Testis (tissue), 2 donors: ENCODE measurements at regions not wholly inside any gene's neighbourhood (a gene's known extent, or its start where the extent isn't known, plus 50 kb on each side); places are given as distances from the start of the nearest gene placed in this dataset.

ENCODE experiments used
- POLR2A ChIP-seq: fragments of 450-650 bp; IDR thresholded peaks from one replicate; pipeline ENCODE4 v1.6.1; 2017; ENCODE audit warnings: antibody characterized with exemption, mild to moderate bottlenecking, moderate library complexity
- TF ChIP-seq, protein P1 (sequence below), 3 experiments: fragments of 450-650 bp in 2 of 3; fragments of 200-600 bp in 1 of 3; sonication (generic) in 1 of 3; IDR thresholded peaks; one replicate each; pipeline ENCODE4 v1.5.1; 2016 to 2019; ENCODE audit warnings: antibody characterized with exemption in 3 of 3, mild to moderate bottlenecking in 2 of 3, moderate library complexity in 1 of 3

DNA sequence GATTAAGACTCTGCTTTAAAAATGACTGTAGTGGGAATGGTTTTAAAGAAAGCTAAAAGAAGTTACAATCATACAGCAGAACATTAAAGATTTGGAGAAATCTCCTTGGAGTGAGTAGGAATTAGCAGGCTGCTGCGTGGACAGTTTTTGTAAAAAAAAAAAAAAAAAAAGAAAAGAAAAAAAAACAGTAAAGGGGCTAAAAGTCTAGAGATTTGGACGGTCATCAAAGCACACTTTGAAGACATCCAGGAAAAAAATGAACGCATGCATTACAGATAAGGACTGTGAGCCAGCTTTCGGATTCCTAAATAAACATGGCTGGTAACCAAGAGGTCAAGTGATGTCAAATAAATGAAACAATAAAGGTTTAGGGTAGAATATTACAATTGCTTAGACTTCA, 1700.6 kb downstream of the PCDH9 start:
- TF ChIP-seq, protein P1, sequence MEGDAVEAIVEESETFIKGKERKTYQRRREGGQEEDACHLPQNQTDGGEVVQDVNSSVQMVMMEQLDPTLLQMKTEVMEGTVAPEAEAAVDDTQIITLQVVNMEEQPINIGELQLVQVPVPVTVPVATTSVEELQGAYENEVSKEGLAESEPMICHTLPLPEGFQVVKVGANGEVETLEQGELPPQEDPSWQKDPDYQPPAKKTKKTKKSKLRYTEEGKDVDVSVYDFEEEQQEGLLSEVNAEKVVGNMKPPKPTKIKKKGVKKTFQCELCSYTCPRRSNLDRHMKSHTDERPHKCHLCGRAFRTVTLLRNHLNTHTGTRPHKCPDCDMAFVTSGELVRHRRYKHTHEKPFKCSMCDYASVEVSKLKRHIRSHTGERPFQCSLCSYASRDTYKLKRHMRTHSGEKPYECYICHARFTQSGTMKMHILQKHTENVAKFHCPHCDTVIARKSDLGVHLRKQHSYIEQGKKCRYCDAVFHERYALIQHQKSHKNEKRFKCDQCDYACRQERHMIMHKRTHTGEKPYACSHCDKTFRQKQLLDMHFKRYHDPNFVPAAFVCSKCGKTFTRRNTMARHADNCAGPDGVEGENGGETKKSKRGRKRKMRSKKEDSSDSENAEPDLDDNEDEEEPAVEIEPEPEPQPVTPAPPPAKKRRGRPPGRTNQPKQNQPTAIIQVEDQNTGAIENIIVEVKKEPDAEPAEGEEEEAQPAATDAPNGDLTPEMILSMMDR (IDR thresholded peaks at IDR 0.05) = no peak
- TF ChIP-seq POLR2A = no peak
